ENCODE measurements at regions not wholly inside any gene's neighbourhood (a gene's known extent, or its start where the extent isn't known, plus 50 kb on each side); places are given as distances from the start of the nearest gene placed in this dataset.
A peak's percentile ranks its signal among the peaks of the same experiment; 100 is the strongest.
"Not testable (repeated sequence)": the region's sequence is repeated elsewhere in the genome, so short reads cannot be mapped to it uniquely, and the experiment has no call there.

GRCh38 chr20:18876394-18876793, 62.8 kb downstream of the SCP2D1 start:
- not testable (repeated sequence) for DNase-seq (ENCODE audit: low read depth)

DNA sequence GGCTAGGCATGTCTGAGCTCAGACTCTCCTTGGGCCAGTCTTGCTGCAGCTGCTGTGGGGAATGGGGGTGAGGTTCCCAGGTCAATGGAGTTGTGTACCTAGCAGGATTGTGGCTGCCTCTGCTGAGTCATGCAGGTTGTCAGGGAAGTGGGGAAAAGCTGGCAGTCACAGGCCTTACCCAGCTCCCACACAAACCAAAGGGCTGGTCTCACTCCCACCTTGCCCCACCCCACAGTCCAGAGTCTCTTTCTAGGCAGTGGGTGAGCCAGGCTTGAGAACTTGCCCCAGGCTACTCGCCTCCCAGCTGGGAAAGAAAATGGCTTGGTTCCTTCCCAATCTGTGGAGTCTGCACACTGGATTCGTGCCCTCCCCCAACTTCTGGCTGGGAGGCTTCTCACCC, 65.7 kb downstream of the SCP2D1 start:
- DNase-seq (ENCODE audit: low read depth) = no peak

DNA sequence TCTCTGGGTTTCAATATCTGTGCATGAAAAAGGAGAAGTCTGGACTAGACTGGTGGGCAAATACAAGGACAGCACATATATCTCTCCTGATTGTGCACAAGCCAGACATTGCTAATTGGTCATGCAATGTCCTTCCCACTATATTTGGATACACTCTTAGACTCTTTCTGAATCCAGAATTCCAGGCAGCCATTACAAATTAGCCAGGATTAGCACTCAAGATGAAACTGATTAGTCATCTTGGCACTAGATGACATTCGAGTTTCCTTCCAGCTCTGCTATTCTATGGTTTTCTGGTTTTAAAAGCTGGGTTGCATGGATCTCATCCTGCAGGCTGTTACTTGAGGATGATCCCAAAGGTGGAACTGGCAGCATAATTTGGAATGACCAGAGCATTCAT, 73.2 kb downstream of the SCP2D1 start:
- DNase-seq (ENCODE audit: low read depth) = peak; percentile 11

DNA sequence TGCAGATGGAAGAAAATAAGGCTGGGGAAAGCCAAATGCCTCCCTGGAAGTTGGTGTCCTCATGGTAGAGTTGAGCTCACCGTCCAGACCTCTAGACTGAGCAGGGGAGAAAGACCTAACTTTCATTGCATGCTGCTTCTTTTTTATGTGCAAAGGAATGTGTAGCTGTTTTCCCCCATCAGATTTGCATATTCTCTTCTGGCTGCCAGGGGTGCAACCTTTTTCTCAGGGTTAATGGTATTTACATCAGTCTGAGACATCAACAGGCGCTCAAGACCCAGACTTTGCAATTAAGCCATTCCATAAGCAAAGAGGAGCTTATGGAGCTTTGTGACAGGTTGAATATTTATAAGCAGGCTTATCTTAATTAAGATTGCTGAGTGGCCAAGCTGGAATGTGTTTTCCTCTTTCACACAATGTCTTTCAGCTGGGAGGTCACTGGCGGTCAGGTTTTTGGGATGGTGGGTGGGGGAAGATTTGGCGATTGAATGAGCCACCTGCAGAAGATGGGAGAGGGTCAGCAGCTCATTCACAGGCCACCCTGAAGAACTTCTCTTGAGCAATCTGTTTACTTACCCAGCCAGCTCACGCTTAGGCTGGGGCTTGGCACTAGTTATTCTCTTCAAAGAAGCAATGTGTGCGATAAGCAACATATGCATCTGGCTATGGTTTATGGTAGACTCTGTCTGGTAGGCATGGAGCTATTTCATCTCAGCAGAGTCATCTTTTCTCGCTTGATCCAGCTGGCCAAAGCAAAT, 88.6 kb downstream of the SCP2D1 start:
- DNase-seq (ENCODE audit: low read depth) = no peak

DNA sequence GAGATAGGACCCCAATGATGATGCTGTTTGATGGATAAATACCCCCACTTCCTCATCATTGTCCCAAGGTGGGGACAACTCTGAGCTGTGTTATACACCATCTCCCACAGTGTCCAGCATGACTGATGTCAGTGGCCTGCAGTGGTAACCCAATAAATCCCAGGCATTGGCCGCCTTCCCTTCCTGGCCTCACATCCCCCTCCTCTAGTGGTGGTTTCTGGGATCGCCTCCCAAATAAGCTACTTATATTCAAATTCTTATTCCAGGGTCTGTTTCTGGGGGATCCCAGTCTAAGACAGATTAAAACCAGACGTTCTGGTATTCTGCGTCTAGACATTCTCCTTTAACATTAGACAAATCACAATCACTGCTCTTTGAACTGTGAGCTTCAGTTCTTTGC, 90.6 kb downstream of the SCP2D1 start:
- DNase-seq (ENCODE audit: low read depth) = no peak

- peak; percentile 6 for DNase-seq (ENCODE audit: low read depth)
These were observed 91.0 kb downstream of the SCP2D1 start for GRCh38 chr20:18904624-18905023.

- DNase-seq (ENCODE audit: low read depth) = no peak
These were observed 92.5 kb downstream of the SCP2D1 start for GRCh38 chr20:18906046-18906445.

DNA sequence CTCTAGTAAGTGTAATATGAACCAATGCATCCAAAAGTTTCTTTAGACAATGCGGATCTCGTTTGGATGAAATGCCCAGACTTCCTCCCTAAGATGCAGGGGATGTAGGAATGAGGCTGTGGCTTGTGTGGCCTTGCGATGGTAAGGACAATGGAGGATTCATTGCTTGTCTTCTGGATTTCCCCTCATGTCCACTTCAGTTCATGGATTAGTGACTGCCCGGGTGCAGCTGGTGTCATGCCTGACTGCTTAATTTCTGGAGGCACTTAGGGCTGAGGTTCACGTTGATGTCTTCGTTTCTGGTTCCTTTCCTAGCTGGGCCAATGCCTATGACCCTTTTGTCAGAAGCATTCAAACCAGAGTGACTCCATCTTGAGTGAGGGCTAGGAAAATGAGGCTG, 93.8 kb downstream of the SCP2D1 start:
- no peak for DNase-seq (ENCODE audit: low read depth)

DNA sequence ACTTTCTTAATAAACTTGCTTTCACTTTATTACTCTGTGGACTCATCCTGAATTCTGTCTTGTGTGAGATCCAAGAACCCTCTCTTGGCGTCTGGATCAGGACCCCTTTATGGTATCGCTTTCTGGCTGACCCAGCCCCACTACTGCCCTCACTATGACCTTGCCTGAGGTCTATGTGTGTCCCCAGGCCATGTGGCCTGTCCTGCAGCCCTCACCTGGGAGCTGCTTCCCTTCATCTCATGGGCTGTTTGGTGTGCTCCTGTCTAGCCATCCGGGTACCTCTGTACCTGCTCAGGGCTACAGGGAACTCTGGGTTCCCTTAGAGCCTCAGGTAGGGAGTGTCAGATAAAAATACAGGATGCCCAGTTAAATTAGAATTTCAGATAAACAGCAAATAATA, 94.5 kb downstream of the SCP2D1 start:
- no peak for DNase-seq (ENCODE audit: low read depth)

GRCh38 chr20:18909254-18909653, 95.7 kb downstream of the SCP2D1 start:
- no peak for DNase-seq (ENCODE audit: low read depth)

DNA sequence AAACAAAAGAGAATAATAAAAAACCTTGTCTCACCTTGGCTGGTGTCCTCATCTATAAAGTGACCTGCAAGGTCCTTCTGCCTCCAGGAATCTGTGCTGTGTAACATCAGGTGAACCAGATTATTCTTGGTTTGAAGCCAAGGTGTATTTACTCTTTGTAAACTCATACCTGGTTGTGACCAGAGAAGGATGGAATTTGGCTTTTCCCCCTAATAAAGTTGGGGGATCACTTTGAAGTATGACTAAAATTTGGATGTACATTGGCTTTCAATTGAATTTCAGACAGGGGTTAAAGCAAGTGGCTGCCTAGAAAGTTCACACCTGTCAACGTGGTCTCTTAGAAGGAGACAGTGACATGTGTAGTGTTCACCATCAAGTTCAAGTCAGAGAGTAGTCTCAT, 100.1 kb downstream of the SCP2D1 start:
- no peak for DNase-seq (ENCODE audit: low read depth)

GRCh38 chr20:18914796-18915195, 101.2 kb downstream of the SCP2D1 start:
- DNase-seq (ENCODE audit: low read depth) = no peak

DNA sequence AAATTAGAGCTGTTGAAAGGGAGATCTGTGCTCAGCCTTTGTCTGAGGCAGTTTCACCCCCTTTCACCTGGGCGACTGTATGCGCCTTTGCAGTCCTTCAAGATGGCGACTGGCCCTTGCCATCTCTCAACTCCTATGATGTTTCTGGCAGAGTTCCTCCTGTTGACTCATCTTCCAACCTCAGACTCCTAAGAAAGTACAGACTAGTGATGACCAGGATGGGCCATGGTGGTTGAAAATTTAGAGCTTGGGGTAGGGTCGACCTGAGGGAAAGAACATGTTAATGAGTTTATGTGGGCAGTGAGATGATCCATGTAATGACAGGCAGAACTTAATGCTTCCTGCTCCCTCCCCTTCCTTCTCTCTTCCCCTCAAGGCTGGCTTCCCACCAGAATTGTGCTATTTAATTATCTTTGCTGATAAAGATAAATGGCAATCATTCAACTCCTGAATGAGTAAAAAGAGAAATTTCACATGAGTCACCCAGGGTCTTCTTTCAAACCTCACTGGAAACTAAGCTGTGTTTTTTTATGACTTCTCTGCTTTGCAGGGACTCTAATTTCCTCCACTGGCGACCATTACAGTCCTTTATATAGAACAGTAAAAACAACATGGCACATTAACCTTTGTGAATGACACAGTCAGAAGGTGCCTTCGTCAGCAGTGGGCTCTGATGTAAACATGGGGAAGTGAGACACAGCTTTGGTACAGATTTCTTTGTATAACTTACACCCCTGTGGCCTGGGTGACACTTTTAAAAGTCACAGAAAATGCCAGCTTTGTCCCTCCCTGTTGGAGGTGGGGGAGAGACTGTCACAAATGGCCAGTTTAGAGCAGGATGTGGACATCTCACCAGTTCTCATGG, 103.5 kb downstream of the SCP2D1 start:
- DNase-seq (ENCODE audit: low read depth) = peak; percentile 0

DNA sequence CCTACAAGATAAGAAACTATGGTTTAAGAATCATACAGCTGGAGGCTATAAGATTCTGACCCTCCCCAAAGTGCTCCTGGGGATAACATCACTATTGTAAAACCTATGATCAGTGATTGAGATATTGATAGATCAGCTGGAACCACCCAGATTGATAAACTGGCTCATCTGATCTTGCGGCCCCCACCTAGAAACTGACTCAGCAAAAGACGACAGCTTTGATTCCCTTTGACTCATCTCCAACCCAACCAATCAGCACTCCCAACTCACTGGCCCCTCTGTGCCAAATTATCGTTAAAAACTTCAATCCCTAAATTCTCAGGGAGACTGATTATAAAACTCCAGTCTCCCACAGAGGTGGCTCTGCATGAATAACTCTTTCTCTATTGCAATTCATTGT, 106.4 kb downstream of the SCP2D1 start:
- DNase-seq (ENCODE audit: low read depth) = no peak

DNA sequence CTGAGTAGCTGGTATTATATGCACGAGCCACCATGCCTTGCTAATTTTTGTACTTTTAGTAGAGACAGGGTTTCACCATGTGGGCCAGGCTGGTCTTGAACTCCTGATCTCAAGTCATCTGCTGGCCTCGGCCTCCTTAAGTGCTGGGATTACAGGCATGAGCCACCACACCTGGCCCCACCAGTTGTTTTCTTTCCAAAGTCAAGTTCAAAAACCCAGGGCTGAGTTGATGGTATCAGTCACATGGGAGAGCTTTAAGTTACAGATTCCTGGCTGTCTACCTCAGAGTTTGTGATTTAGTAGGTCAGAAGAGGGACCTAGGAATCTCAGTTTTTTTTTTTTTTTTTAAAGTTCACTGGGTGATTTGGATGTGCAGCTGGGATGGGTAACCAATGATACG, 107.7 kb downstream of the SCP2D1 start:
- DNase-seq (ENCODE audit: low read depth) = no peak

GRCh38 chr20:18922251-18922650, 108.7 kb downstream of the SCP2D1 start:
- DNase-seq (ENCODE audit: low read depth) = no peak

- DNase-seq (ENCODE audit: low read depth) = no peak
These were observed 109.3 kb downstream of the SCP2D1 start for GRCh38 chr20:18922898-18923297.

- DNase-seq (ENCODE audit: low read depth) = peak; percentile 15
These were observed 113.4 kb downstream of the SCP2D1 start for GRCh38 chr20:18926965-18927364.

GRCh38 chr20:18928626-18929025, 115.0 kb downstream of the SCP2D1 start:
- DNase-seq (ENCODE audit: low read depth) = no peak

DNA sequence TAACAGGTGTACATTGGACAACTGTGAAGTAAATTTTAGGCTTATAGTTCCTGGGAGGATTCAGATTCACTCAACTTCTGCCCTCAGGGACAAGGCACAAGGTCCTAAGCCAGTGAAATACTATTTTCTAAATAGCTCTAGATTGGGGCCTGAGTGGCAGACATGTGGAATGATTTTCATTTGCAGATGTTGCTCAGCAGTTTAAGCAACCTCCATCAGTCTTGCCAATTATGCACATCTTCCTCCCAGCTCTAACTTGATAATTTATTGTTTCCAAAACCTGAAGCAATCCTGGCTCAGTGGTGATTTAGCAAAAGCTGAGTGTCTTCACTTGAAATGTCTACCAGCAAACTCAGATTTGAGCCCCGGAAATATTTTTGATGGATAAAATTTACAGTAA, 116.2 kb downstream of the SCP2D1 start:
- DNase-seq (ENCODE audit: low read depth) = no peak

DNA sequence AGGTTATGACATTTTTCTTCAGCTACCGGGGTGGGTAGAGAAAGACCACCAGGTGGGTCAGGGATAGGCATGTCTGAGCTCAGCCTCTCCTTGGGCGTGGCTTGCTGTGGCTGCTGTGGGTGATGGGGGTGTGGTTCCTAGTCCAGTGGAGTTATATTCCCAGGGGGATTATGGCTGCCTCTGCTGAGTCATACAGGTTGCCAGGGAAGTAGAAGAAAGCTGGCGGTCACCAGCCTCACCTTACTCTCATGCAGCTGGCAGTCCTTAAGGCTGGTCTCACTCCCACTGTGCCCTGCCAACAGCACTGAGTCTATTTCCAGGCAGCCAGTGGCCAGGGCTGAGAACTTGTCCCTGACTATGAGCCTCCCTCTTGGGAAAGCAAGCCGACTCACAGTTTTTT, 130.0 kb downstream of the SCP2D1 start:
- DNase-seq (ENCODE audit: low read depth) = no peak

GRCh38 chr20:18956890-18957289, 143.3 kb downstream of the SCP2D1 start:
- no peak for DNase-seq (ENCODE audit: low read depth)

- no peak for DNase-seq (ENCODE audit: low read depth)
These were observed 143.7 kb downstream of the SCP2D1 start for GRCh38 chr20:18957328-18957727.

All from EH (cell line).